EL (cell line): ENCODE measurements at regions not wholly inside any gene's neighbourhood (a gene's known extent, or its start where the extent isn't known, plus 50 kb on each side); places are given as distances from the start of the nearest gene placed in this dataset.
A peak's percentile ranks its signal among the peaks of the same experiment; 100 is the strongest.
"Not testable (repeated sequence)": the region's sequence is repeated elsewhere in the genome, so short reads cannot be mapped to it uniquely, and the experiment has no call there.

Experiments used
- DNase-seq: peaks from one replicate; pipeline ENCODE4 v3.0.0-alpha.2; 2016

- not testable (repeated sequence) for DNase-seq
Measured at GRCh38 chrX:132302687-132303086, 83.4 kb upstream of the RAP2C start.

GRCh38 chrX:132294776-132295495 lies 75.7 kb upstream of the RAP2C start:
- DNase-seq, result no peak

- DNase-seq, result no peak
Measured at GRCh38 chrX:132294192-132294591, 74.9 kb upstream of the RAP2C start.

- DNase-seq, result peak; percentile 29
Measured at GRCh38 chrX:132292793-132293192, 73.5 kb upstream of the RAP2C start.

- no peak for DNase-seq
Measured at GRCh38 chrX:132277953-132278614, 58.8 kb upstream of the RAP2C start.

- no peak for DNase-seq
Measured at GRCh38 chrX:132272826-132273225, 53.6 kb upstream of the RAP2C start.

- no peak for DNase-seq
Measured at GRCh38 chrX:132271311-132271778, 52.1 kb upstream of the RAP2C start.

- DNase-seq, result peak; percentile 5
Measured at GRCh38 chrX:132270699-132271098, 51.5 kb upstream of the RAP2C start.

GRCh38 chrX:132270021-132270420 lies 50.8 kb upstream of the RAP2C start:
- no peak for DNase-seq
